ENCODE measurements at regions not wholly inside any gene's neighbourhood (a gene's known extent, or its start where the extent isn't known, plus 50 kb on each side); places are given as distances from the start of the nearest gene placed in this dataset.

DNA sequence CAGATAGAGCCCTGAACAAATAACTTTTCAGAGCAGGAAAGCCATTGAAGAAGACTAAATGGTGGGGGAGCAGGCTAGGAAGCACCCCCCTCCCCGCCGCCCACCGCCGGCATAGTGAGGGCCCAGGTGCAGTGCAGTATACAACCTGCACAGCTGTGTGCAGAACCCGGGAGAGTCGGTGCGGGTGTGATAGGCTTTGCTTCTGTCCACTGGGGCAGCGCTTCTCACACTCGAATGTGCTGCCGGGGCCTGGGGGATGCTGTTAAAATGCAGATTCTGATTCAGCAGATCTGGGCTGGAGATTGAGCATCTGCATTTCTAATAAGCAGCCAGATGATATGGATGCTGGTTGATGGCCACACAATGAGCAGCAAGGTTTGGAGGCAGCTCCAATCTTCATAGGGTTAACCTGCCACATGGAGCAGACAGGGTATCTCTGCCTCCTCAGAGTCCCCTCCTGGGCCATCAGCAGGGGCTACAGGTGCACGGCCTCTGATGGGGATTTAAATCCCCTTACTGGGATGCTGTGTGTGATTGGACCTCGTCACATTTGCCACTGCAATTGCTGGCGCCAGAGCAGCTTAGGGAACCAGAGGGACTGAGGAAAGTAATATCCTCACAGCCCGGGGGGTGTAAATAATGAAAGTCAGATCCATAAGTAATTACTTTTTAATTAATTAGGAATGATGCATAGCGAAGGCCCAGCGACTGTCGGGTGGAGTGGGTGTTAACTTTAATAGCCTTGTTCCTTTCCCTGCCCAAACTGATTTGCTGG lies 172.0 kb upstream of the RPL38 start:
- H3K27ac ChIP-seq (ENCODE audit: low read depth, low read length, poor library complexity, severe bottlenecking), result no peak overlapping the region
- H3K4me2 ChIP-seq (ENCODE audit: low read length), result no peak overlapping the region
- H4K20me1 ChIP-seq (ENCODE audit: insufficient read depth, low read length), result no peaks in the 10 kb centered on the region
- no peaks in the 10 kb centered on the region for H3F3A ChIP-seq (ENCODE audit: insufficient read depth, low read length)
- 0 out of 2 replicates have a peak, but pooled peaks cover 5% of the 10 kb centered on the region for H3K27me3 ChIP-seq (ENCODE audit: insufficient read depth, low read length)
- H3K9me3 ChIP-seq (ENCODE audit: low read length), result no peaks in the 10 kb centered on the region
- no peaks in the 10 kb centered on the region for H3K9me2 ChIP-seq (ENCODE audit: low read depth, low read length)
- no peak overlapping the region for H3K9ac ChIP-seq (ENCODE audit: low read length)
- TF ChIP-seq, protein P1, sequence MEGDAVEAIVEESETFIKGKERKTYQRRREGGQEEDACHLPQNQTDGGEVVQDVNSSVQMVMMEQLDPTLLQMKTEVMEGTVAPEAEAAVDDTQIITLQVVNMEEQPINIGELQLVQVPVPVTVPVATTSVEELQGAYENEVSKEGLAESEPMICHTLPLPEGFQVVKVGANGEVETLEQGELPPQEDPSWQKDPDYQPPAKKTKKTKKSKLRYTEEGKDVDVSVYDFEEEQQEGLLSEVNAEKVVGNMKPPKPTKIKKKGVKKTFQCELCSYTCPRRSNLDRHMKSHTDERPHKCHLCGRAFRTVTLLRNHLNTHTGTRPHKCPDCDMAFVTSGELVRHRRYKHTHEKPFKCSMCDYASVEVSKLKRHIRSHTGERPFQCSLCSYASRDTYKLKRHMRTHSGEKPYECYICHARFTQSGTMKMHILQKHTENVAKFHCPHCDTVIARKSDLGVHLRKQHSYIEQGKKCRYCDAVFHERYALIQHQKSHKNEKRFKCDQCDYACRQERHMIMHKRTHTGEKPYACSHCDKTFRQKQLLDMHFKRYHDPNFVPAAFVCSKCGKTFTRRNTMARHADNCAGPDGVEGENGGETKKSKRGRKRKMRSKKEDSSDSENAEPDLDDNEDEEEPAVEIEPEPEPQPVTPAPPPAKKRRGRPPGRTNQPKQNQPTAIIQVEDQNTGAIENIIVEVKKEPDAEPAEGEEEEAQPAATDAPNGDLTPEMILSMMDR (IDR thresholded peaks at IDR 0.05; ENCODE audit: low read length), result no peak
- TF ChIP-seq EZH2 (IDR thresholded peaks at IDR 0.05; ENCODE audit: borderline replicate concordance, low read length), result no peak
- H3K4me1 ChIP-seq (ENCODE audit: insufficient read depth, low read length, severe bottlenecking), result no peaks in the 10 kb centered on the region
- H2AFZ ChIP-seq (ENCODE audit: low read length), result no peak overlapping the region
- no peak overlapping the region for H3K4me3 ChIP-seq (ENCODE audit: low read depth, low read length, poor library complexity, severe bottlenecking)
- H3K36me3 ChIP-seq (ENCODE audit: insufficient read depth, low read length), result no peaks in the 10 kb centered on the region
- H3K79me2 ChIP-seq (ENCODE audit: insufficient read depth, low read length), result no peaks in the 10 kb centered on the region

DNA sequence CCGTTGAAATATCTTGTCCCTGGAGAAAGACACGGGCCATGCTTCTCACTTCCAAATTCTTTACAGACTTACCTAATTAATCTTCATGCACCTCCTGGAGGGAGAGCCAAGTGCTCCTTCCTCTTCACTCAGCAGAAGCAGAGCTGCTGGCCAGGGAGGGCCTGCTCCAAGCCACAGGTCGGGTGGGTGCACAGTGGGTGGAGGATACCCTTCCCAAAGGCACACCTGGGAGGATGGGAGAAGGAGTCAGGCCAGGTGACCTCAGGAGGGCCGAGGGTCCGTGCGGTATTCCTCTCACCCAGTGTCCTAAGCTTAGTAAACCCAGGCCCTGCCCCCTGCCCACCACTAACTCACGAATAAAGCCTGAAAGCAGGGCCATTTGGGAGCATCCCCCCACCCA lies 171.3 kb upstream of the RPL38 start:
- Histone ChIP-seq H3K4me3 (ENCODE audit: low read depth, low read length, poor library complexity, severe bottlenecking) (no peak overlapping the region), H3K9me2 (ENCODE audit: low read depth, low read length) (no peaks in the 10 kb centered on the region), H3K4me2 (ENCODE audit: low read length) (no peak overlapping the region), H3K36me3 (ENCODE audit: insufficient read depth, low read length) (no peaks in the 10 kb centered on the region), H4K20me1 (ENCODE audit: insufficient read depth, low read length) (no peaks in the 10 kb centered on the region), H3K9ac (ENCODE audit: low read length) (no peak overlapping the region), H3K4me1 (ENCODE audit: insufficient read depth, low read length, severe bottlenecking) (no peaks in the 10 kb centered on the region), H3K27ac (ENCODE audit: low read depth, low read length, poor library complexity, severe bottlenecking) (no peak overlapping the region), H3K9me3 (ENCODE audit: low read length) (no peaks in the 10 kb centered on the region), H2AFZ (ENCODE audit: low read length) (no peak overlapping the region), H3F3A (ENCODE audit: insufficient read depth, low read length) (no peaks in the 10 kb centered on the region), H3K27me3 (ENCODE audit: insufficient read depth, low read length) (0 out of 2 replicates have a peak, but pooled peaks cover 5% of the 10 kb centered on the region), H3K79me2 (ENCODE audit: insufficient read depth, low read length) (no peaks in the 10 kb centered on the region)
- TF ChIP-seq EZH2 (IDR thresholded peaks at IDR 0.05; ENCODE audit: borderline replicate concordance, low read length), result no peak
- TF ChIP-seq, protein P1 (IDR thresholded peaks at IDR 0.05; ENCODE audit: low read length), result no peak

DNA sequence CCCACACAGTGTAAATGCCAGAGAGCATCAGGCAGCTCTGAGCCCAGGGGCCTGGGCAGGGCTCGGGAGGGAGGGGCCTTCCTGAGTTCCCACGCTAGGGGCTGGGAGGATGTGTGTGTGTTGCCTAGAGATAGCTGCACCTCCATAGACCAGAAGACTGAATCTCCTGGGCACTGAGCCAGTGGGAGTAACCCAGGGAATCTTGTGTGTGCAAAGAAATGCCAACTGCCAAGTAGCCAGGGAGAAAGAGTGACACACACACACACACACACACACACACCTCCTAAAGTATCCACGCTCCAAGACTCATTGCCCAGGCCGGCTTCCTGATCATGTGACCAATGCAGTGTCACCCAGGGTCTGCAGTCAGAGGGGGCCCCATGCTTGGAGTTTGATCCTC lies 166.2 kb upstream of the RPL38 start:
- Histone ChIP-seq H3K9ac (ENCODE audit: low read length) (no peak overlapping the region), H4K20me1 (ENCODE audit: insufficient read depth, low read length) (no peaks in the 10 kb centered on the region), H3K36me3 (ENCODE audit: insufficient read depth, low read length) (no peaks in the 10 kb centered on the region), H3K9me3 (ENCODE audit: low read length) (no peaks in the 10 kb centered on the region), H3K4me3 (ENCODE audit: low read depth, low read length, poor library complexity, severe bottlenecking) (no peak overlapping the region), H3K9me2 (ENCODE audit: low read depth, low read length) (no peaks in the 10 kb centered on the region), H3K79me2 (ENCODE audit: insufficient read depth, low read length) (no peaks in the 10 kb centered on the region), H3K27ac (ENCODE audit: low read depth, low read length, poor library complexity, severe bottlenecking) (no peak overlapping the region), H3K4me1 (ENCODE audit: insufficient read depth, low read length, severe bottlenecking) (no peaks in the 10 kb centered on the region), H3K4me2 (ENCODE audit: low read length) (no peak overlapping the region), H2AFZ (ENCODE audit: low read length) (no peak overlapping the region), H3F3A (ENCODE audit: insufficient read depth, low read length) (no peaks in the 10 kb centered on the region), H3K27me3 (ENCODE audit: insufficient read depth, low read length) (0 out of 2 replicates have a peak, but pooled peaks cover 5% of the 10 kb centered on the region)
- no peak for TF ChIP-seq EZH2 (IDR thresholded peaks at IDR 0.05; ENCODE audit: borderline replicate concordance, low read length)
- TF ChIP-seq, protein P1 (IDR thresholded peaks at IDR 0.05; ENCODE audit: low read length), result no peak

Data from OCI-LY1 (cell line).